ENCODE measurements at regions not wholly inside any gene's neighbourhood (a gene's known extent, or its start where the extent isn't known, plus 50 kb on each side); places are given as distances from the start of the nearest gene placed in this dataset.

- DNase-seq: no peak
Measured at GRCh38 chr6:159099276-159099675, 54.5 kb upstream of the TAGAP start.

GRCh38 chr6:159098636-159099106 lies 53.9 kb upstream of the TAGAP start:
- DNase-seq: no peak

- DNase-seq: no peak
Measured at GRCh38 chr6:159097256-159097655, 52.5 kb upstream of the TAGAP start.

GRCh38 chr6:159095616-159096015 lies 50.8 kb upstream of the TAGAP start:
- DNase-seq: no peak

- no peak for DNase-seq
Measured at GRCh38 chr6:159094444-159095252, 49.9 kb upstream of the TAGAP start.

Data from HCEC 1CT (cell line).